ENCODE measurements at regions not wholly inside any gene's neighbourhood (a gene's known extent, or its start where the extent isn't known, plus 50 kb on each side); places are given as distances from the start of the nearest gene placed in this dataset.

- TF ChIP-seq ZNF274 (IDR thresholded peaks at IDR 0.05; ENCODE audit: low read depth, low read length), result no peak
- TF ChIP-seq YY1 (IDR thresholded peaks at IDR 0.05; ENCODE audit: insufficient read depth, insufficient read length), result no peak
These were observed 135.1 kb upstream of the MSX1 start for GRCh38 chr4:4724321-4724720.
